Gastroesophageal sphincter (tissue), 3 donors: ENCODE measurements at regions not wholly inside any gene's neighbourhood (a gene's known extent, or its start where the extent isn't known, plus 50 kb on each side); places are given as distances from the start of the nearest gene placed in this dataset.
"Not testable (repeated sequence)": the region's sequence is repeated elsewhere in the genome, so short reads cannot be mapped to it uniquely, and the experiment has no call there.

Source experiments
- EP300 ChIP-seq: sonication (generic); formaldehyde crosslinking; IDR thresholded peaks from one replicate; pipeline ENCODE4 v1.6.1; 2017; ENCODE audit warnings: antibody characterized with exemption, mild to moderate bottlenecking
- POLR2A ChIP-seq, 2 donors: fragments of 450-650 bp; IDR thresholded peaks; one replicate each; pipeline ENCODE4 v1.6.1; 2017; ENCODE audit warnings: antibody characterized with exemption in 2 of 2, mild to moderate bottlenecking in 2 of 2, moderate library complexity in 1 of 2
- POLR2AphosphoS5 ChIP-seq: sonication (generic); formaldehyde crosslinking; IDR thresholded peaks from one replicate; pipeline ENCODE4 v1.6.1; 2017; ENCODE audit warnings: antibody characterized with exemption
- TF ChIP-seq, protein P1 (sequence below), 4 experiments: fragments of 200-600 bp in 2 of 4; fragments of 450-650 bp in 2 of 4; sonication (generic) in 1 of 4; IDR thresholded peaks; one replicate each; pipeline ENCODE4 v1.5.1; 2017 to 2019; ENCODE audit warnings: antibody characterized with exemption in 4 of 4, mild to moderate bottlenecking in 2 of 4, moderate library complexity in 2 of 4

DNA sequence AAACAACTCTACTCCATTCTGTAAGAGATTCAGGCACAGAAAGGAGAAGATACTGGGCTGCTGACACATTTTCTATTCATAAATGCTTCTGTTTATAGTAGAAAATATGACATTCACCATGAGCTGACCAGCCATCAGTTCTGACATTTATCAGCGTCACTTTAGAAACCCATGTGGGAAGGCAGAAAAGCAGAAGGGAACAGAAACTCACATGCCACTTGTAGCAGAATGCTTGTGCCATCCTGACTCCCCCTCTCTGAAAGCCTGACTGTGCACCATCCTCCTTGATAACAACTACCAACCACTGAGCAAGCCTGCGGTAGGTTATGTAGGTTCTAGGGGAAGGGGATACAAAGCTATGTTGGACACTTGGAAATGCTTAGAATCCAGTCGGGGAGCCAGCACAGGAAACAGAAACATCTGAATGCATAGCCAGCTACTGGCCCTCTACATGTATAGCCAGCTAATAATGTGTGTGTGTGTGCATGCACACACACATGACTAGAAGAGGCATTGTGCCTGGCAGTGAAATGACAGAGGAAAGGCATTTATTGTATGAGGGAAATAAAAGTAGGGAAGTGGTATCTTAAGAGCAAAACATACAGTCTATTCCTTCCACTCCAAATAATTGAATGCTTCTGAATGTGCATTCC is 104.3 kb downstream of the SPDYE17 start:
- TF ChIP-seq POLR2AphosphoS5; EP300; POLR2A (IDR thresholded peaks at IDR 0.05): not testable (repeated sequence)
- TF ChIP-seq, protein P1, sequence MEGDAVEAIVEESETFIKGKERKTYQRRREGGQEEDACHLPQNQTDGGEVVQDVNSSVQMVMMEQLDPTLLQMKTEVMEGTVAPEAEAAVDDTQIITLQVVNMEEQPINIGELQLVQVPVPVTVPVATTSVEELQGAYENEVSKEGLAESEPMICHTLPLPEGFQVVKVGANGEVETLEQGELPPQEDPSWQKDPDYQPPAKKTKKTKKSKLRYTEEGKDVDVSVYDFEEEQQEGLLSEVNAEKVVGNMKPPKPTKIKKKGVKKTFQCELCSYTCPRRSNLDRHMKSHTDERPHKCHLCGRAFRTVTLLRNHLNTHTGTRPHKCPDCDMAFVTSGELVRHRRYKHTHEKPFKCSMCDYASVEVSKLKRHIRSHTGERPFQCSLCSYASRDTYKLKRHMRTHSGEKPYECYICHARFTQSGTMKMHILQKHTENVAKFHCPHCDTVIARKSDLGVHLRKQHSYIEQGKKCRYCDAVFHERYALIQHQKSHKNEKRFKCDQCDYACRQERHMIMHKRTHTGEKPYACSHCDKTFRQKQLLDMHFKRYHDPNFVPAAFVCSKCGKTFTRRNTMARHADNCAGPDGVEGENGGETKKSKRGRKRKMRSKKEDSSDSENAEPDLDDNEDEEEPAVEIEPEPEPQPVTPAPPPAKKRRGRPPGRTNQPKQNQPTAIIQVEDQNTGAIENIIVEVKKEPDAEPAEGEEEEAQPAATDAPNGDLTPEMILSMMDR (IDR thresholded peaks at IDR 0.05) = not testable (repeated sequence)
